Ishikawa (cell line): ENCODE measurements at regions not wholly inside any gene's neighbourhood (a gene's known extent, or its start where the extent isn't known, plus 50 kb on each side); places are given as distances from the start of the nearest gene placed in this dataset.

Source experiments
- CEBPB ChIP-seq: IDR thresholded peaks from 2 replicates; pipeline ENCODE4 v1.6.1; 2012
- CREB1 ChIP-seq: IDR thresholded peaks from 2 replicates; pipeline ENCODE4 v1.6.1; 2012; ENCODE audit warnings: low read depth
- EGR1 ChIP-seq: IDR thresholded peaks from 2 replicates; pipeline ENCODE4 v1.6.1; 2012
- EP300 ChIP-seq: IDR thresholded peaks from 2 replicates; pipeline ENCODE4 v1.6.1; 2012; ENCODE audit warnings: borderline replicate concordance
- FOXM1 ChIP-seq: IDR thresholded peaks from 2 replicates; pipeline ENCODE4 v1.6.1; 2012; ENCODE audit warnings: low read depth, borderline replicate concordance
- MAX ChIP-seq: IDR thresholded peaks from 2 replicates; pipeline ENCODE4 v1.6.1; 2012
- NFIC ChIP-seq: IDR thresholded peaks from 2 replicates; pipeline ENCODE4 v1.6.1; 2012
- RAD21 ChIP-seq: IDR thresholded peaks from 2 replicates; pipeline ENCODE4 v1.6.1; 2012; ENCODE audit warnings: low read depth
- REST ChIP-seq: IDR thresholded peaks from 2 replicates; pipeline ENCODE4 v1.6.1; 2012; ENCODE audit warnings: low read depth, mild to moderate bottlenecking
- TAF1 ChIP-seq: IDR thresholded peaks from 2 replicates; pipeline ENCODE4 v1.6.1; 2012; ENCODE audit warnings: low read depth, mild to moderate bottlenecking
- TCF12 ChIP-seq: IDR thresholded peaks from 2 replicates; pipeline ENCODE4 v1.6.1; 2012; ENCODE audit warnings: low read depth
- TEAD4 ChIP-seq: IDR thresholded peaks from 2 replicates; pipeline ENCODE4 v1.6.1; 2012
- USF1 ChIP-seq: IDR thresholded peaks from 2 replicates; pipeline ENCODE4 v1.6.1; 2012
- YY1 ChIP-seq: IDR thresholded peaks from 2 replicates; pipeline ENCODE4 v1.6.1; 2012; ENCODE audit warnings: low read depth
- ZBTB7A ChIP-seq: IDR thresholded peaks from 2 replicates; pipeline ENCODE4 v1.6.1; 2012; ENCODE audit warnings: low read depth

GRCh38 chr9:80755586-80755985 lies 933.8 kb downstream of the TLE1 start:
- no peak for TF ChIP-seq TEAD4
- no peak for TF ChIP-seq TCF12
- no peak for TF ChIP-seq TAF1
- TF ChIP-seq FOXM1, result no peak
- TF ChIP-seq USF1, result no peak
- TF ChIP-seq YY1, result no peak
- no peak for TF ChIP-seq CEBPB
- TF ChIP-seq RAD21, result no peak
- no peak for TF ChIP-seq ZBTB7A
- TF ChIP-seq MAX, result no peak
- no peak for TF ChIP-seq REST
- no peak for TF ChIP-seq NFIC
- TF ChIP-seq CREB1, result no peak
- TF ChIP-seq EGR1, result no peak
- no peak for TF ChIP-seq EP300

GRCh38 chr9:80732506-80732905 lies 956.8 kb downstream of the TLE1 start:
- no peak for TF ChIP-seq TCF12
- TF ChIP-seq EP300, result no peak
- TF ChIP-seq RAD21, result no peak
- no peak for TF ChIP-seq FOXM1
- TF ChIP-seq ZBTB7A, result no peak
- TF ChIP-seq TEAD4, result no peak
- TF ChIP-seq TAF1, result no peak

- no peak for TF ChIP-seq MAX
- TF ChIP-seq USF1, result no peak
- no peak for TF ChIP-seq ZBTB7A
- no peak for TF ChIP-seq TAF1
- no peak for TF ChIP-seq TEAD4
- no peak for TF ChIP-seq TCF12
- TF ChIP-seq YY1, result no peak
- TF ChIP-seq CREB1, result no peak
- no peak for TF ChIP-seq EGR1
- no peak for TF ChIP-seq REST
- no peak for TF ChIP-seq NFIC
- no peak for TF ChIP-seq RAD21
- no peak for TF ChIP-seq FOXM1
- no peak for TF ChIP-seq EP300
- TF ChIP-seq CEBPB, result no peak
These were observed 968.8 kb downstream of the TLE1 start for GRCh38 chr9:80720579-80720978.

GRCh38 chr9:80707120-80707519 lies 982.2 kb downstream of the TLE1 start:
- TF ChIP-seq MAX, result no peak
- TF ChIP-seq USF1, result no peak
- TF ChIP-seq TEAD4, result no peak
- TF ChIP-seq FOXM1, result no peak
- TF ChIP-seq NFIC, result no peak
- no peak for TF ChIP-seq REST
- no peak for TF ChIP-seq RAD21
- no peak for TF ChIP-seq TCF12
- TF ChIP-seq TAF1, result no peak
- no peak for TF ChIP-seq EGR1
- no peak for TF ChIP-seq EP300
